ENCODE measurements at regions not wholly inside any gene's neighbourhood (a gene's known extent, or its start where the extent isn't known, plus 50 kb on each side); places are given as distances from the start of the nearest gene placed in this dataset.

GRCh38 chr15:61780278-61780980 lies 279.8 kb downstream of the VPS13C start:
- Histone ChIP-seq H3K4me1 (no peaks in the 10 kb centered on the region), H3K27ac (no peak overlapping the region), H3K4me3 (no peak overlapping the region), H3K9me3 (no peaks in the 10 kb centered on the region), H3K27me3 (no peaks in the 10 kb centered on the region), H3K36me3 (ENCODE audit: low read depth, missing control alignments) (no peaks in the 10 kb centered on the region)
- no peak for DNase-seq
- WGBS, 2 donors: 84 to 88% methylated on average over 8 of the region's 8 CpGs
- intact Hi-C loops (cut with DNase I; ENCODE audit: low total_unique reads): no loop called here
- no peak for TF ChIP-seq POLR2A (IDR thresholded peaks at IDR 0.05)
- no peak for TF ChIP-seq CTCF (IDR thresholded peaks at IDR 0.05)

- no peak overlapping the region for H3K27ac ChIP-seq
- H3K27me3 ChIP-seq: no peaks in the 10 kb centered on the region
- WGBS, 2 donors: 53 to 55% methylated on average over 4 of the region's 4 CpGs
- no peaks in the 10 kb centered on the region for H3K36me3 ChIP-seq (ENCODE audit: low read depth, missing control alignments)
- H3K4me3 ChIP-seq: no peak overlapping the region
- intact Hi-C loops (cut with DNase I; ENCODE audit: low total_unique reads): no loop called here
- no peaks in the 10 kb centered on the region for H3K4me1 ChIP-seq
- TF ChIP-seq CTCF (IDR thresholded peaks at IDR 0.05) (no peak), POLR2A (IDR thresholded peaks at IDR 0.05) (no peak)
- DNase-seq: no peak
- no peaks in the 10 kb centered on the region for H3K9me3 ChIP-seq
Observed at GRCh38 chr15:61777689-61778088, 282.6 kb downstream of the VPS13C start.

GRCh38 chr15:61769557-61769956 lies 290.7 kb downstream of the VPS13C start:
- 95% methylated on average over 2 of the region's 2 CpGs for WGBS, 2 donors
- DNase-seq: no peak
- intact Hi-C loops (cut with DNase I; ENCODE audit: low total_unique reads): no loop called here

GRCh38 chr15:61768131-61768530 lies 292.1 kb downstream of the VPS13C start:
- H3K4me3 ChIP-seq: no peak overlapping the region
- WGBS, 2 donors: 91 to 96% methylated on average over 2 of the region's 2 CpGs
- H3K27ac ChIP-seq: no peak overlapping the region
- TF ChIP-seq POLR2A (IDR thresholded peaks at IDR 0.05) (no peak), CTCF (IDR thresholded peaks at IDR 0.05) (no peak)
- intact Hi-C loops (cut with DNase I; ENCODE audit: low total_unique reads): no loop called here
- DNase-seq: no peak
- no peaks in the 10 kb centered on the region for H3K27me3 ChIP-seq
- no peaks in the 10 kb centered on the region for H3K36me3 ChIP-seq (ENCODE audit: low read depth, missing control alignments)
- no peaks in the 10 kb centered on the region for H3K9me3 ChIP-seq
- H3K4me1 ChIP-seq: no peaks in the 10 kb centered on the region

More at GRCh38 chr15:61769557-61769956, 290.7 kb downstream of the VPS13C start:
- no peaks in the 10 kb centered on the region for H3K36me3 ChIP-seq (ENCODE audit: low read depth, missing control alignments)
- no peak overlapping the region for H3K4me3 ChIP-seq
- H3K27me3 ChIP-seq: no peaks in the 10 kb centered on the region
- no peaks in the 10 kb centered on the region for H3K9me3 ChIP-seq
- H3K27ac ChIP-seq: no peak overlapping the region
- TF ChIP-seq POLR2A (IDR thresholded peaks at IDR 0.05): no peak
- TF ChIP-seq CTCF (IDR thresholded peaks at IDR 0.05): no peak
- no peaks in the 10 kb centered on the region for H3K4me1 ChIP-seq

GRCh38 chr15:61764981-61765380 lies 295.3 kb downstream of the VPS13C start:
- WGBS, 2 donors: 66 to 79% methylated on average over 6 of the region's 6 CpGs
- H3K36me3 ChIP-seq (ENCODE audit: low read depth, missing control alignments): no peaks in the 10 kb centered on the region
- DNase-seq: no peak

More at GRCh38 chr15:61764981-61765380, 295.3 kb downstream of the VPS13C start:
- Histone ChIP-seq H3K4me3 (no peak overlapping the region), H3K9me3 (no peaks in the 10 kb centered on the region), H3K27ac (no peak overlapping the region), H3K27me3 (no peaks in the 10 kb centered on the region), H3K4me1 (no peaks in the 10 kb centered on the region)
- intact Hi-C loops (cut with DNase I; ENCODE audit: low total_unique reads): no loop called here
- no peak for TF ChIP-seq POLR2A (IDR thresholded peaks at IDR 0.05)
- no peak for TF ChIP-seq CTCF (IDR thresholded peaks at IDR 0.05)
